ENCODE measurements at regions not wholly inside any gene's neighbourhood (a gene's known extent, or its start where the extent isn't known, plus 50 kb on each side); places are given as distances from the start of the nearest gene placed in this dataset.

GRCh38 chr1:234840843-234841242 is 230.9 kb upstream of the IRF2BP2 start:
- FAIRE-seq: no peak
- Histone ChIP-seq H3K9me3 (replicated peaks; ENCODE audit: control insufficient read depth, insufficient read depth, low read depth, low read length) (no peaks in the 10 kb centered on the region), H3K4me2 (ENCODE audit: insufficient read depth, low read length) (no peak overlapping the region), H4K20me1 (replicated peaks; ENCODE audit: control insufficient read depth, insufficient read depth, low read length) (no peaks in the 10 kb centered on the region), H3K79me2 (ENCODE audit: control insufficient read depth, insufficient read depth, low read length) (no peaks in the 10 kb centered on the region), H3K9me1 (ENCODE audit: control insufficient read depth, insufficient read depth, low read length) (no peaks in the 10 kb centered on the region), H3K27me3 (ENCODE audit: control insufficient read depth in 2 of 2, insufficient read depth in 2 of 2, low read length in 2 of 2) (peaks cover 0 to 4% of the 10 kb centered on the region in 2 experiments; a peak in 1 of 5 replicates), H3K4me3 (no peak overlapping the region), H3K9ac (ENCODE audit: insufficient read depth in 1 of 2, low read depth in 2 of 2, low read length in 2 of 2) (no peak overlapping the region), H2AFZ (ENCODE audit: low read depth, low read length) (no peak overlapping the region), H3K4me1 (replicated peaks in 1 of 2; ENCODE audit: control insufficient read depth in 2 of 2, insufficient read depth in 2 of 2, low read length in 2 of 2) (peaks cover 13 to 49% of the 10 kb centered on the region in 2 experiments), H3K27ac (ENCODE audit: extremely low read depth, low read depth, low read length) (no peak overlapping the region), H3K36me3 (ENCODE audit: control insufficient read depth, insufficient read depth, low read length) (no peaks in the 10 kb centered on the region)
- POLR2A ChIA-PET: interaction anchor here (0.6 to 1.2 kb wide), 7 partner anchors 9 to 295 kb away, joined by 3 to 5 read pairs (median 4); no protein-coding TSS in a partner anchor
- peak in 1 of 4 experiments; percentile 42 for DNase-seq (ENCODE audit: extremely low read depth in 1 of 4, low spot score in 3 of 4)
- intact Hi-C loops (cut with micrococcal nuclease): no loop called here
- CTCF ChIA-PET (ENCODE audit: low intra/inter-chr PET ratio): no interaction called here
- no TSS peak for BruUV-seq (replicated peaks)
- in situ Hi-C loops (cut with MboI): no loop called here
- 58% methylated on average over 2 of the region's 2 CpGs for WGBS (ENCODE audit: insufficient coverage, low coverage, missing lambda C conversion rate)
- ATAC-seq: no peak
- TF ChIP-seq TEAD1 (CRISPR knock-in tag; IDR thresholded peaks at IDR 0.05) (no peak), CHD7 (IDR thresholded peaks at IDR 0.05; ENCODE audit: low read depth, low read length) (no peak), IRF9 (tag; IDR thresholded peaks at IDR 0.05) (no peak), ZNF764 (CRISPR knock-in tag; IDR thresholded peaks at IDR 0.05; ENCODE audit: low read depth) (no peak), PREB (CRISPR knock-in tag; IDR thresholded peaks at IDR 0.05) (no peak), TBP (optimal IDR thresholded peaks at IDR 0.05; ENCODE audit: low read depth, low read length) (no peak), ZBTB17 (CRISPR knock-in tag; IDR thresholded peaks at IDR 0.05) (no peak), ETV5 (CRISPR knock-in tag; IDR thresholded peaks at IDR 0.05; ENCODE audit: low read depth) (no peak), NFATC3 (IDR thresholded peaks at IDR 0.05) (no peak)

Data from K562 (cell line).